GM23248 (cell line): ENCODE measurements at regions not wholly inside any gene's neighbourhood (a gene's known extent, or its start where the extent isn't known, plus 50 kb on each side); places are given as distances from the start of the nearest gene placed in this dataset.

Source experiments
- EZH2 ChIP-seq: fragments of 200-600 bp; sonication (generic); IDR thresholded peaks from 2 replicates; pipeline ENCODE4 v1.6.1; 2018; ENCODE audit warnings: antibody characterized with exemption, mild to moderate bottlenecking; ENCODE audit not compliant: insufficient read depth, poor library complexity, severe bottlenecking
- EZH2phosphoT487 ChIP-seq: fragments of 200-600 bp; sonication (generic); IDR thresholded peaks from 2 replicates; pipeline ENCODE4 v1.6.1; 2018; ENCODE audit warnings: antibody characterized with exemption, moderate library complexity, mild to moderate bottlenecking, low read depth; ENCODE audit not compliant: insufficient read depth

DNA sequence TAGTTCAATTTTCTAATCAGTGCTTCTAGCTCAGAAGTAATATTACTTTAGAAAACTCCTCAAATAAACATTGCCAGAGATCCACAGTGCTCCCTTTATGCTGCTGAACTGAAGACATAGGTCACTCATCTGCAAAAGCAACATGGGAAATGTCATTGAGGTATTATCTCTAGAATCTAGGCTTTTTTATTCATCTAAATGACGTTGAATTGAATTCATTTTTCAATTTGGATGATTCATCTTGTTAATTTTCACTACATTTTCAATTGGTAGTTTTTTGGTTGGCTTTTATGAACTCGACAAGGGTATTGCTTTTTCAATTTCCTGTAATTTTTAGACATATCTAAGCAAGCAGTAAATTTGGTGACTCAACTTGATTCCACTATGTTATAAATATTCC lies 275.4 kb downstream of the NFKBIZ start:
- no peak for TF ChIP-seq EZH2
- no peak for TF ChIP-seq EZH2phosphoT487
